OCI-LY7 (cell line): ENCODE measurements at regions not wholly inside any gene's neighbourhood (a gene's known extent, or its start where the extent isn't known, plus 50 kb on each side); places are given as distances from the start of the nearest gene placed in this dataset.

Source experiments
- CTCF ChIP-seq: fragments of 200-600 bp; sonication (generic); conservative IDR thresholded peaks from 2 replicates; pipeline ENCODE4 v1.5.1; 2014; ENCODE audit warnings: mild to moderate bottlenecking, antibody characterized with exemption, low read length, moderate library complexity, mixed read lengths
- EZH2phosphoT487 ChIP-seq: fragments of 200-600 bp; sonication (generic); IDR thresholded peaks from 2 replicates; pipeline ENCODE4 v1.6.1; 2018; ENCODE audit warnings: low read depth, borderline replicate concordance, mild to moderate bottlenecking, mixed run types, antibody characterized with exemption, low read length, moderate library complexity, mixed read lengths

- TF ChIP-seq CTCF (no peak), EZH2phosphoT487 (no peak)
Measured at GRCh38 chr1:186735463-186735862, 55.2 kb upstream of the PTGS2 start.
